T-helper 2 cell treated with Interferon-gamma antibody and Interleukin-4, amounts not matched to agents 5 μg/mL and 100 μg/mL, for 36 hours (primary cell): ENCODE measurements at regions not wholly inside any gene's neighbourhood (a gene's known extent, or its start where the extent isn't known, plus 50 kb on each side); places are given as distances from the start of the nearest gene placed in this dataset.

Experiments
- DNase-seq: peaks from one replicate; pipeline ENCODE4 v3.0.0; 2021; ENCODE audit warnings: low spot score
- H3K27ac Mint-ChIP-seq: one replicate; pipeline ENCODE4 v1.8.0; 2021; ENCODE audit warnings: mild to moderate bottlenecking, mixed read lengths
- H3K27me3 Mint-ChIP-seq: one replicate; pipeline ENCODE4 v1.8.0; 2021; ENCODE audit warnings: low read depth, mixed read lengths
- H3K36me3 Mint-ChIP-seq: one replicate; pipeline ENCODE4 v1.8.0; 2021; ENCODE audit warnings: low read depth, mixed read lengths
- H3K4me1 Mint-ChIP-seq: one replicate; pipeline ENCODE4 v1.8.0; 2021; ENCODE audit warnings: low read depth, mixed read lengths
- H3K4me3 Mint-ChIP-seq: one replicate; pipeline ENCODE4 v1.8.0; 2022; ENCODE audit warnings: mild to moderate bottlenecking, moderate library complexity, mixed read lengths
- H3K9me3 Mint-ChIP-seq: one replicate; pipeline ENCODE4 v1.8.0; 2021; ENCODE audit warnings: mixed read lengths

DNA sequence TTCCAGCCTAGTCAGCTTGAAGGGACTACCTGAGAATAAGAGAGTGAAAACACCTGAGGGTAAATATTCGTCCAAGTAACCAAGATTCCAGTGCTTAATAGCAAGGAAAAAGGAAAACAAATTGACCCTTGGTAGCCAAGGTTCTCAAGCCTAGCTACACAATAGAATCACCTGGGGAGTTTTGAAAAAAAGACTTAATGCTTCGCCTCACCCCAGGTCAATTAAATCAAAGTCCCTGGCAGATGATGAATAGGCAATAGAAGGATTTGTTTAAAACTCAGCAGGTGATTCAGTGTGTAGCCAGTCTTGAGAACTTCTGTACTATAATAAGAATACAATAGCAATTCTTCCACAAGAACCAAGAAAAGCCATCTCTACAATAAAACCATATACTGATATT, 500.2 kb downstream of the XIRP2 start:
- Mint-ChIP-seq H3K9me3 (no peaks in the 10 kb centered on the region), H3K27me3 (no peaks in the 10 kb centered on the region), H3K4me1 (no peaks in the 10 kb centered on the region), H3K27ac (no peak overlapping the region), H3K4me3 (no peak overlapping the region), H3K36me3 (no peaks in the 10 kb centered on the region)
- DNase-seq: no peak

DNA sequence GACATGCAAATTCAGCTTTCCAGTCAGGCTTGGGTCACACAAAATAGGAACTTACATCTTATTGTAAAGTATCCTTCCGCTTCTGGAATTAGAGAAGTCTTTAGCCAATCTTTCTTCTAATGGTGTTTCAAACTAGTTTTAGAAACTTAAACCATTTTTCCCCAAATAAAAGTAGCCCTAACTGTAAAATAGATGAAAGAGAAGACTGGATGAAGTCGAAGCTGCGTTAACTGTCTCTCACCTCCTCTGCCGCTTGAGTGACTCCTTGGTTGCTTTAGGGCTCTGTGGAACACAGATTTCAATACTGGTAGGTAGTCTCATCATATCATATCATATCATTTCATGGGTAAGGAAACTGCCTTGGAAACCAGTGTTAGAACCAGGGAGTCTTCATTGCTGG, 498.4 kb downstream of the XIRP2 start:
- no peak overlapping the region for H3K4me3 Mint-ChIP-seq
- H3K27me3 Mint-ChIP-seq: no peaks in the 10 kb centered on the region
- no peak overlapping the region for H3K27ac Mint-ChIP-seq
- H3K4me1 Mint-ChIP-seq: no peaks in the 10 kb centered on the region
- H3K36me3 Mint-ChIP-seq: no peaks in the 10 kb centered on the region
- H3K9me3 Mint-ChIP-seq: no peaks in the 10 kb centered on the region
- DNase-seq: no peak

GRCh38 chr2:167383610-167384194, 495.4 kb downstream of the XIRP2 start:
- no peak overlapping the region for H3K4me3 Mint-ChIP-seq
- no peak for DNase-seq
- no peaks in the 10 kb centered on the region for H3K4me1 Mint-ChIP-seq
- no peak overlapping the region for H3K27ac Mint-ChIP-seq
- H3K36me3 Mint-ChIP-seq: no peaks in the 10 kb centered on the region
- no peaks in the 10 kb centered on the region for H3K9me3 Mint-ChIP-seq
- H3K27me3 Mint-ChIP-seq: no peaks in the 10 kb centered on the region

DNA sequence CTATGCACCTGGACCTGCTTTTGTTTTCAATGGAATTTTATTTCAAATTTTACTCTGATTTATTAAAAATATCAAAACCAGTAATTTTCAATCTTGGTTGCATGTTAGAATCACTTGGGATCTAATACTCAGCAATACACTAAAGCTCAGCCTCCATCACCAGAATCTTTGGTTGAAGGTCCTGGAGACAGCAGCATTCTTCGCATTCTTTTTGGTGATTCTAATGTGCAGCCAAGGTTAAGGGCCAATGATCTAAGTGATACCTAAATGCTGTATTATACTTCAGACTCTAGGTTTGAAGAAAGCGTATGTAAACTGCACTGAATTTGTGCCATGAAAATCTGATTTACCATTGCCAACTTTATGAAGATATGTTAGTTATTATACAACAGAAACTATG, 493.1 kb downstream of the XIRP2 start:
- H3K9me3 Mint-ChIP-seq: no peaks in the 10 kb centered on the region
- H3K4me1 Mint-ChIP-seq: no peaks in the 10 kb centered on the region
- no peaks in the 10 kb centered on the region for H3K36me3 Mint-ChIP-seq

GRCh38 chr2:167380555-167380954, 492.3 kb downstream of the XIRP2 start:
- Mint-ChIP-seq H3K36me3 (no peaks in the 10 kb centered on the region), H3K27me3 (no peaks in the 10 kb centered on the region), H3K27ac (no peak overlapping the region), H3K4me3 (no peak overlapping the region), H3K9me3 (no peaks in the 10 kb centered on the region), H3K4me1 (no peaks in the 10 kb centered on the region)
- no peak for DNase-seq

More for the DNA sequence above, 493.1 kb downstream of the XIRP2 start:
- Mint-ChIP-seq H3K27ac (no peak overlapping the region), H3K4me3 (no peak overlapping the region), H3K27me3 (no peaks in the 10 kb centered on the region)
- no peak for DNase-seq

DNA sequence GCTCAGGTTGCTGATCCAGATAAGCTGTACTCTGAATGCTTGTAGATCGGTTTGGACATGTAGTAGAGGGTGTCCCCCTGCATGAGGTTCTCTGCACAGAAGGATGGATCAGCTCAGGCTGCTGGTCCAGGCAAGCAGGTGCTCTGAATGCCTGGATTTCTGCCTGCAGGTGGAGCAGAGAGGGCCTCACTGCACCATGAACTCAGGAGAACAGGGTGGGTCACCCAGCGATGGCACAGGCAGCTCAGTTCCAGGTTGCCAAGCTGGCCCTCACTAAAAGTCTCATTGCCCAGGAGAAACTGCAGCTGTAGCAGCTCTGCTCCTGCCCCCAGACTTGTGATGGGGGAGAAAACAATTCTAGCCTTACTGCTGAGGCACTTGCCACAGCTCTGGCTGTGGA, 491.8 kb downstream of the XIRP2 start:
- Mint-ChIP-seq H3K36me3 (no peaks in the 10 kb centered on the region), H3K4me1 (no peaks in the 10 kb centered on the region), H3K4me3 (no peak overlapping the region), H3K9me3 (no peaks in the 10 kb centered on the region), H3K27ac (no peak overlapping the region), H3K27me3 (no peaks in the 10 kb centered on the region)
- no peak for DNase-seq

GRCh38 chr2:167369083-167369482, 480.8 kb downstream of the XIRP2 start:
- no peak for DNase-seq
- no peaks in the 10 kb centered on the region for H3K36me3 Mint-ChIP-seq
- H3K9me3 Mint-ChIP-seq: no peaks in the 10 kb centered on the region
- no peaks in the 10 kb centered on the region for H3K4me1 Mint-ChIP-seq
- no peak overlapping the region for H3K27ac Mint-ChIP-seq
- H3K27me3 Mint-ChIP-seq: no peaks in the 10 kb centered on the region
- H3K4me3 Mint-ChIP-seq: no peak overlapping the region

DNA sequence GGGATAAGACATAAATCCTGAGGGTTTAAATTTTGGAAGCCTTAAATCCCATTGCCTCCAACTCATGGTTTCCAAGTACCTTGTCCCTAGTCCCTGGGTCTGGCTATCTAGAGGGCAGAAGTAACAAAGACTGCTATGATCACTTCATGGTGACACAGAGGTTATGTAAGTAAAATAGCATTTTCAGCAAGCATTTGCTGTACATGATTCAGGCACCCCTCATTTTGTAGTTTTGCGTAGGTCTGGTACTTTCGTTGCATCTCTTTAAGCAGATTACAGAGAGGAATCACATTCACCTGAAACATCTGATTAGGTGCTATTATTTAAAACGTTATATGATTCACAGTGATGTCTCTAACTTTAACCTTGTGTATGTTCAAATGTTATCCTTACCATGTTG, 480.1 kb downstream of the XIRP2 start:
- Mint-ChIP-seq H3K27me3 (no peaks in the 10 kb centered on the region), H3K27ac (no peak overlapping the region), H3K4me1 (no peaks in the 10 kb centered on the region)

GRCh38 chr2:167365216-167365615, 476.9 kb downstream of the XIRP2 start:
- H3K4me1 Mint-ChIP-seq: no peaks in the 10 kb centered on the region
- no peaks in the 10 kb centered on the region for H3K36me3 Mint-ChIP-seq
- no peak for DNase-seq
- H3K9me3 Mint-ChIP-seq: peaks cover 6% of the 10 kb centered on the region
- no peak overlapping the region for H3K4me3 Mint-ChIP-seq
- H3K27me3 Mint-ChIP-seq: no peaks in the 10 kb centered on the region
- no peak overlapping the region for H3K27ac Mint-ChIP-seq

More for the DNA sequence above, 480.1 kb downstream of the XIRP2 start:
- no peak for DNase-seq
- no peaks in the 10 kb centered on the region for H3K36me3 Mint-ChIP-seq
- peaks cover 3% of the 10 kb centered on the region for H3K9me3 Mint-ChIP-seq
- no peak overlapping the region for H3K4me3 Mint-ChIP-seq

DNA sequence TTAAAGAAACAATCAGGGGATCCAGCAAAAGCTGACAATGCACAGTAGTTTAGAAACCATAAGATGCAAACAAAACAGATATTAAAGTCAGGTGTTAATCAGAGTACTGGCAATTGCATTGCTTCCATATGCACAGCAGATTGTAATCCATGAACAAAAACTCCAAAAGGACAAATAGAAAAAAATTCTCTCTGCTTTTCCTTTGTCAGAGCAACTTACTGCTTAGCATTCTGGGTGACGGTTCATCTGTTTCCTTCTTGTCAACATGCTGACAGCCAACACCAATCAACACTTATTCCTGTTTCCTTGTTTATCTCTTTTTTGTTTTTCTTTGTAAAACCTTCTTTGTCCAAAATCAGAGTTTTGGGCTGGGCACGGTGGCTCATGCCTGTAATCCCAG, 473.1 kb downstream of the XIRP2 start:
- peaks cover 6% of the 10 kb centered on the region for H3K9me3 Mint-ChIP-seq
- H3K27me3 Mint-ChIP-seq: no peaks in the 10 kb centered on the region
- H3K4me3 Mint-ChIP-seq: no peak overlapping the region
- no peak overlapping the region for H3K27ac Mint-ChIP-seq
- no peak for DNase-seq
- H3K36me3 Mint-ChIP-seq: no peaks in the 10 kb centered on the region
- no peaks in the 10 kb centered on the region for H3K4me1 Mint-ChIP-seq

GRCh38 chr2:167355821-167356220, 467.5 kb downstream of the XIRP2 start:
- no peaks in the 10 kb centered on the region for H3K9me3 Mint-ChIP-seq
- no peaks in the 10 kb centered on the region for H3K27me3 Mint-ChIP-seq
- DNase-seq: no peak
- H3K4me3 Mint-ChIP-seq: no peak overlapping the region
- H3K36me3 Mint-ChIP-seq: no peaks in the 10 kb centered on the region
- H3K27ac Mint-ChIP-seq: no peak overlapping the region
- H3K4me1 Mint-ChIP-seq: no peaks in the 10 kb centered on the region

- Mint-ChIP-seq H3K4me1 (no peaks in the 10 kb centered on the region), H3K27ac (no peak overlapping the region), H3K36me3 (no peaks in the 10 kb centered on the region), H3K27me3 (no peaks in the 10 kb centered on the region), H3K4me3 (no peak overlapping the region), H3K9me3 (no peaks in the 10 kb centered on the region)
- no peak for DNase-seq
Measured at GRCh38 chr2:167353605-167354280, 465.5 kb downstream of the XIRP2 start.

DNA sequence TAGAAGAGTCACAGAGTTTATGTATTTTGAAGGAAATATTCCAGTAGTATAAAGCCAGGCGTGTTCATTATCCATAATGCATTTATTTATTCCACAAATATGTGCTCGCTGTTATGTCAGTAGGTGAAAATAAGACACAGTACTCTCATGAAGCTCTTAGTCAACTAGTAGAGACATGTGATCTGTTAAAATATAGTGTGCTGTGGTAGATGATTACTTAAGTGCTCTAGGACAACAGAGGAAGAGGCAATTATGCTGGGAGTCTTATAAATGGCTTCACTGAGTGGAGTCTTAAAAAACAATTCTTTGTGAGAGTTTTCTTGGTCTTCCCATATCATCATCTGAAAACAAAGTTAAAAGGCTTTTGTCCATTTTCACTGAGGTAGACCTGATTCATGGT, 457.3 kb downstream of the XIRP2 start:
- H3K4me3 Mint-ChIP-seq: no peak overlapping the region
- no peaks in the 10 kb centered on the region for H3K9me3 Mint-ChIP-seq
- H3K27me3 Mint-ChIP-seq: no peaks in the 10 kb centered on the region
- H3K27ac Mint-ChIP-seq: no peak overlapping the region
- no peaks in the 10 kb centered on the region for H3K4me1 Mint-ChIP-seq
- H3K36me3 Mint-ChIP-seq: no peaks in the 10 kb centered on the region
- no peak for DNase-seq

DNA sequence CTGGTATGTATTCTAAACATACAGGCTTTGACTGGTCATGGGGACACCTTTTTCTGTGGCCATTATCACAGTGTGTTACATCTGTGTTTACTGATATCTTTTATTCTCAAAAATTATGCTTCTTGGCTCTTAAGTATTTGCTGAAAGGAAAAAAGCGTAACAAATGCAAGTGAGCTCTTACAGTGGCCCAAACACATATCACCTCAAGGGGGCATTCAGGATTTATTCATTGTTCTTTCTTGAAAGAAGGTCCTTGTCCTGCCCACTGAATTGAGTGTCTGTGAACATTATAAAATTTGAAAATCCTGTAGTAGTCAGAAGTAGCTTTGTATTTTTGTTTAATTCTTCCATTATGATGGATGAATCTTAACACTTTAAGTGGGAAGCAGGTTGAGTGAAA, 454.5 kb downstream of the XIRP2 start:
- no peak for DNase-seq
- no peaks in the 10 kb centered on the region for H3K36me3 Mint-ChIP-seq
- no peaks in the 10 kb centered on the region for H3K4me1 Mint-ChIP-seq
- no peak overlapping the region for H3K4me3 Mint-ChIP-seq
- no peak overlapping the region for H3K27ac Mint-ChIP-seq
- H3K27me3 Mint-ChIP-seq: no peaks in the 10 kb centered on the region
- no peaks in the 10 kb centered on the region for H3K9me3 Mint-ChIP-seq

GRCh38 chr2:167340322-167340721, 452.0 kb downstream of the XIRP2 start:
- Mint-ChIP-seq H3K4me1 (no peaks in the 10 kb centered on the region), H3K4me3 (no peak overlapping the region), H3K36me3 (no peaks in the 10 kb centered on the region), H3K27me3 (no peaks in the 10 kb centered on the region), H3K9me3 (no peaks in the 10 kb centered on the region), H3K27ac (no peak overlapping the region)
- no peak for DNase-seq
